ENCODE measurements at regions not wholly inside any gene's neighbourhood (a gene's known extent, or its start where the extent isn't known, plus 50 kb on each side); places are given as distances from the start of the nearest gene placed in this dataset.

DNA sequence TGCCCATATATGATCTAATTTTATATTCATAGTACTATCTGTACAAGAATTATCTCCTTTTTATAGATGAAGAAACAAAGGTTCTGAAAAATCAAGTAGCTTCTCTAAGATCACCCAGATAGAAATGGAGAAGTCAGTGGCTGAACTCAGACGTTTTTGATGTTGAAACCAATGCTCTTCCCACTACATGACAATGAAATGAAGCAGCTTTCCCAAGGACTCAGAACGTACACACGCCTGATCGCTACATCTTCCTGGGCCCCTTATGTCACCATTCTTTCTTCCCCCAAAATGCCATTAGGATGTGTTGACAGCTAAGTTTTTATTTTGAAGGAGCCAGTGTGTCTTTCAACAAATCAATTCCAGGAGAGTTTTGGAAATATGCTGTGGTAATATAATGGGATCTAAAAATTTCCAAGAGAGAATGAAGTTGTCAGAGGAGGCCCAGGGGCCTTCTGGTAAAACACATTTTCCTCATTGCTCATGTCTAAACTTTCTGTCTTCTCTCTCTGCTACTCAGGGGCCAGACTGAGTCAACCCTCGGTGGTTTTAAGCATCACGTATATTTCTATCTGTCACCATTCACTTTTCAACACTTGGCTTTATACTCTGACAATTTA, 98.1 kb upstream of the COL21A1 start:
- ATAC-seq (replicated peaks): no peak
- H3K9me3 Mint-ChIP-seq: no peaks in the 10 kb centered on the region
- H3K36me3 Mint-ChIP-seq (ENCODE audit: low read depth): no peaks in the 10 kb centered on the region

DNA sequence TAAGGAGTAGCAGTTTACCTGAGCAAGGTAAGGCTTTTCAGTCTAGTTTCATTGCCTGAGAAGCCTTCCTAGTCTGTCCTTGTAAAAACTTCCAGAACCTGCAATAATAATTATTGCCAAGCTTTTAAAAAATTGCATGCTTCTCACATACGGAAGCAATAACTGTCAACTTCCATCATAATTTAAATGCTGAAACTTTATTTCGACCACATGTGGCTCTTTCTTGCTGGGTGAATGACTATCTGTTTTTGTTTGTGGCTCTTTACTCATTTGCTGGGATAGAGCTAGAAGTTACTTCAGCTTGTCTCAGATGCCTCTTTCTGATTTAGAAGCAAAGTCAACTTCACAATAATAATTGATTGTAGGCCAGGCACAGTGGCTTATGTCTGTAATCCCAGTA, 95.9 kb upstream of the COL21A1 start:
- Mint-ChIP-seq H3K27ac (no peak overlapping the region), H3K27me3 (peaks cover 18% of the 10 kb centered on the region), H3K4me3 (no peak overlapping the region), H3K36me3 (ENCODE audit: low read depth) (no peaks in the 10 kb centered on the region), H3K4me1 (no peaks in the 10 kb centered on the region), H3K9me3 (no peaks in the 10 kb centered on the region)
- no peak for ATAC-seq (replicated peaks)

More for the DNA sequence above, 98.1 kb upstream of the COL21A1 start:
- Mint-ChIP-seq H3K27ac (no peak overlapping the region), H3K4me3 (no peak overlapping the region), H3K4me1 (no peaks in the 10 kb centered on the region), H3K27me3 (peaks cover 21% of the 10 kb centered on the region)

DNA sequence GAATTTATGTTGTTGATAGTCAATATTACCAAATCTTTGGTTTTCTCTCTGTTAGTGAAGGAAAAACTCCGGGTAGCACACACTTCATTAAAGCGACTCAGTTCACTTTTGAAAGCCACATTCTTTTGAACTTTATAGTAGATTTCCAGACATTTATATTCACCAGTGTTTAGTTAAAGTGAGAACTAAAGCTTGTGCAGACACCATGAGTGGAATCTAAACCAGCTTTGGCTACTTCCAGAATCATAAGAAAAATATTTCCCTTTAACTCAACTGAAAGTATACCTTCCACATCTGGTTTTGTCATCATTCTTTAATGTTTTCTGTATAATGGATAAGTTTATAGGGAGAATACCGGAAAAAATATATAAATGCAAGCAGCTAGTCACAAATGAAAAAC, 92.1 kb upstream of the COL21A1 start:
- H3K4me3 Mint-ChIP-seq: no peak overlapping the region
- H3K4me1 Mint-ChIP-seq: no peaks in the 10 kb centered on the region
- peaks cover 3% of the 10 kb centered on the region for H3K27me3 Mint-ChIP-seq
- no peaks in the 10 kb centered on the region for H3K36me3 Mint-ChIP-seq (ENCODE audit: low read depth)
- no peaks in the 10 kb centered on the region for H3K9me3 Mint-ChIP-seq
- H3K27ac Mint-ChIP-seq: no peak overlapping the region
- no peak for ATAC-seq (replicated peaks)

DNA sequence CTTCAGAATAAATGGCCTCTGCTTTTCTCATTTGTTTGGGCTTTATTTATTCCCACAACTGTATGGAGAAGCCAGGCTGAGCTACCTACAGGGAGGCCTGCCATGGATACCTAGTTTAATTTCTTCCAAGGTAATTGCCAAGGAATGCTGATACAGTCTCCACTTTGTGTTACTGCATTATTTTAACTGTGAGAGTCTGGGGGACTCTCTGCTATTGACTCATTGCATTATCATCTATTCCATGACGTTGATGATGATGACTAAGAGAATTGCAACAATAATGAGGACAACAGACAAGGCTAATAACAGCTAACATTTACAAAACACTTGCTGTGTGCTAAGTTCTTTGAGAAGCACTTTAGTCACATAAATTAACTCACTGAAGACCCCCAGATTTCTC, 88.3 kb upstream of the COL21A1 start:
- Mint-ChIP-seq H3K4me3 (no peak overlapping the region), H3K36me3 (ENCODE audit: low read depth) (no peaks in the 10 kb centered on the region), H3K4me1 (no peaks in the 10 kb centered on the region), H3K27ac (no peak overlapping the region), H3K27me3 (peaks cover 7% of the 10 kb centered on the region), H3K9me3 (no peaks in the 10 kb centered on the region)
- ATAC-seq (replicated peaks): no peak

DNA sequence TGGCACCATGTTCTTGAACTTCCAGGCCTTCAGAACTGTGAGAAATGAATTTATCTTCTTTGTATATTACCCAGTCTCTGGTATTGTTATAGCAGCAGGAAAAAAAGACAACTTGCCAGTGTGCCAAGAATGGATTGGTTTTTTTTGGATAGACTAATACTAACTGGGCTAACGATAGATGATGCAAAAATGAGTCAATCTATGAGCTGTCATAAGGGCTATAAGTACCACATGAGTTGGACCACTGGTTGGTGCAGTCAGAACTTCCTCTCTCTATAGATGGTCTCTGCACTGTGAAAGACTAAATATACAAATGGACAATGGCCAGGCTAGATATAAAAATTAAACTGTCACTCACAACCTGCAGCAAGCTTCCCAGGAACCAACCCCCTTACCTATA, 87.6 kb upstream of the COL21A1 start:
- ATAC-seq (replicated peaks): no peak
- no peaks in the 10 kb centered on the region for H3K4me1 Mint-ChIP-seq
- peaks cover 7% of the 10 kb centered on the region for H3K27me3 Mint-ChIP-seq
- H3K36me3 Mint-ChIP-seq (ENCODE audit: low read depth): no peaks in the 10 kb centered on the region
- no peaks in the 10 kb centered on the region for H3K9me3 Mint-ChIP-seq
- no peak overlapping the region for H3K4me3 Mint-ChIP-seq
- no peak overlapping the region for H3K27ac Mint-ChIP-seq

DNA sequence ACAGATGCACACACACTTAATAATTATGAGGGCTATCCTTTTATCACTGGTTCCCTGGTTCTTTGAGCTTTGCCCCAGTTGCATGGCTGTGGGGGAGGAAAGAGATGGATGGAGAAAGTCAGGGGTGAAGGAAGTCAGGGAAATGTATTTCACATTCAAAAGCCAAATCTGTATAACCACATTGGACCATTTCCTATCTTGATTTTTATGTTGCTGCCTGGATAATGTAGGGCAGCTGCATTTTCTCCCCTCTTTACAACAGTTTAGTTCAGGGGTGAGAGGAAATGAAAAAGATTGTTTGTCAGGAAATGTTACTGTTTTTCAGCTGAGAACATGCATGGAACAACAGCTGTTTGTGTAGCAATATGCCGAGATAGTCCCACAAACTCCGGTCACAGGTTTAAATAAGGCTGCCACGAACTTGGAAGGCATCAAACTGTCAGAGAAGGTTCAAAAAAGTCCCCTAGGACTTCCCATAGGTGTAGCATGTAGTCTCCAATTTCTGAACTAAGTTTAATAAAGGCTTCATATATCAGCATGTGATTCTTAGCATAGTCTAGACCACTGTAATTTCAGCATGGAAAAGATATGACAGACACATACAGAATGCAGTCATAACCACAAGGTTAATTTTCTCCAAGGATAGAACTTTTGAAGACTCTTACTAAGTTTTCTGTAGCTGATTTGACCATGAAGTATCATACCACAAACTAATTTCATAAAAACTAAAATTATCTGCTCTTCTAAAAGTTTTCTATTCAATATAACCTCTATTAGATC, 82.1 kb upstream of the COL21A1 start:
- Mint-ChIP-seq H3K4me1 (no peaks in the 10 kb centered on the region), H3K9me3 (no peaks in the 10 kb centered on the region), H3K27ac (no peak overlapping the region), H3K36me3 (ENCODE audit: low read depth) (no peaks in the 10 kb centered on the region), H3K27me3 (peaks cover 7% of the 10 kb centered on the region), H3K4me3 (no peak overlapping the region)
- ATAC-seq (replicated peaks): no peak

DNA sequence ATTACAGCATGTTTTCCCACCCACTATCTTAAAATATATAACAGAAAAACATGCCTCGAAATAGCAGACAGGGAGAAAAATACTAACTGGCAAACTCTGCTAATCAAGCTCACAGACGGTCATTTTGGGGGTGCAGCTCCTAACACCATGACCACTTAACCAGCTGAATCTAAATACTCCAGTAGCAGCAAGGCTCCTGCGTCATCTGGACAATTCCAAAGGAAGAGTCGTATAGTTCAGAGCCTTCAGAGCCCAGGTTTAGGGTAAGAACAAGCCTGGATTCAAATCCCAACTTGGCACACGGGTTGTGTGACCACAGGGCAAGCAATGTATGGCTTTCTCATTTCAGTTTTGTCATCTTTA, 81.3 kb upstream of the COL21A1 start:
- no peaks in the 10 kb centered on the region for H3K36me3 Mint-ChIP-seq (ENCODE audit: low read depth)
- no peak overlapping the region for H3K27ac Mint-ChIP-seq
- H3K4me1 Mint-ChIP-seq: no peaks in the 10 kb centered on the region
- H3K4me3 Mint-ChIP-seq: no peak overlapping the region
- H3K9me3 Mint-ChIP-seq: no peaks in the 10 kb centered on the region
- H3K27me3 Mint-ChIP-seq: peaks cover 5% of the 10 kb centered on the region
- no peak for ATAC-seq (replicated peaks)

DNA sequence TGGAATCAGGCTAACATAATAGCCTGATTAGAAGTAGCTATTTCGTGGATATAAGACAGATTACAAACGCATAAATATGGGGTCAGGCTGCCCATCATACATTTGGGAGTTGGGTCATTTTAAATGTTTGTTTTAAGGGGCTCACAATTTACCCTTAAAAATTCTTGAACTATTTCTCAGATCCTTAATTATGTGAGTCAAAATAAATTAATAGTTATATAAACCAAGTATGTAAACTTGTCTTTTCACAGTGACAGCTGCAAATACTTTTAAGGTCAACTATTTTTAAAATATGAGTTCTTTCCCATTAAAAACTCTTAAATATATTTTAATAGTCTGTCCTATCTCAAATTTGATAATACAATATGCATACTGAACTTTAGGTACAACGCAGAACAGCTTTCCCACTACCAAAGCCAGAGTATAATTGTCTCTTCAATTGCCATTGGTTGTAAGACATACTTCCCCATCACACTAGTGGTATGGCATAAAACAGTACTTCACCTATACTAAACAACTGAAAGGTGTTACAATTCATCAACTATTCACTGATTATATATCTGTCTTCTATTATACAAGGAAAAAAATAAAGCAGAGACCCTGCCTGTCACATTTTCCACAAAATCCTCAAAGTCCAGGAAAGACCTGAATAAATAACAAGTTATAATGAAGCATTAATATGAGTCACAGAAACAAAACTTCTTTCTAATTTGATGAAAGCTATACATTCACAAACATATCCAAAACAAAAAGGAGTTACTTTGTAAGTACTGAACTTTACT, 80.8 kb upstream of the COL21A1 start:
- Mint-ChIP-seq H3K9me3 (no peaks in the 10 kb centered on the region), H3K36me3 (ENCODE audit: low read depth) (no peaks in the 10 kb centered on the region), H3K27ac (no peak overlapping the region), H3K27me3 (peaks cover 4% of the 10 kb centered on the region), H3K4me1 (no peaks in the 10 kb centered on the region), H3K4me3 (no peak overlapping the region)
- ATAC-seq (replicated peaks): no peak

DNA sequence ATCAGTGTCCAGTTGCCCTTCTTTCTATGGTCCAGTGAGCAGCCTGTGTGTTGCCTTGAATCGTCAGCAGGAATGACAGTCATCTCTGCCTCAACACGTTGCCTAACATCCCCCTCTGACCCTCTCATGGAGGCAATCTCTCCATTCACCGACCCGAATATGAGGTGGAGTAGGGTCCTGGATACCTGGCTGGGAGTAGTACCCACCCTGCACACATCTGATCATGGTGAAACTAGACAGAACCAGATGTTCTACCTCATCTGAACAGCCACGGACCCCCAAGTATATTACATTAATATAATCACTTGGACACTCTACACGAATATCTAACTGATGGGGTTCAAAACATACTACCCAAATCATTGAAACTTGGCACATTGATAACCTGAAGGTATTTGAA, 77.0 kb upstream of the COL21A1 start:
- no peaks in the 10 kb centered on the region for H3K4me1 Mint-ChIP-seq
- H3K9me3 Mint-ChIP-seq: no peaks in the 10 kb centered on the region
- no peak overlapping the region for H3K4me3 Mint-ChIP-seq
- H3K36me3 Mint-ChIP-seq (ENCODE audit: low read depth): no peaks in the 10 kb centered on the region
- no peak overlapping the region for H3K27ac Mint-ChIP-seq
- peak; percentile 35 for ATAC-seq (replicated peaks)
- H3K27me3 Mint-ChIP-seq: no peaks in the 10 kb centered on the region

DNA sequence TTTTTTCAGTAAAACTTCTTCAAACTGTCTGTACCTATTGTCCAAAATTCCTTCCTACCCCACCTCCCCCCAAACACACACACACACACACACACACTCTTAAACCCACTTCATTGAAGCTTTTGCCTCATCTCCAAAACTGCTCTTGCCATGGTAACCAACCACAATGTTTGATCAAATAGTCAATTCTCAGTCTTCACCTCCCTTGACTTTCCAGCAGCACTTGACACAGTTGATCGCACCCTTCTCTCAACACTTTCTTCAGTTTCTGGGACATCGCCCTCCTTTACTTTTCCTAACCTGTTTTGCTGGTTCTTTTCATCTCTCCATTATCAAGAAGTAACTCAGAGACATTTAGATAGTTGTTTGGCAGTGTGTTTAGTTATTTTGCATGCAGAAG, 71.5 kb upstream of the COL21A1 start:
- H3K27ac Mint-ChIP-seq: no peak overlapping the region
- H3K9me3 Mint-ChIP-seq: no peaks in the 10 kb centered on the region
- H3K4me3 Mint-ChIP-seq: no peak overlapping the region
- H3K36me3 Mint-ChIP-seq (ENCODE audit: low read depth): no peaks in the 10 kb centered on the region
- no peaks in the 10 kb centered on the region for H3K27me3 Mint-ChIP-seq
- no peak for ATAC-seq (replicated peaks)
- H3K4me1 Mint-ChIP-seq: no peaks in the 10 kb centered on the region

DNA sequence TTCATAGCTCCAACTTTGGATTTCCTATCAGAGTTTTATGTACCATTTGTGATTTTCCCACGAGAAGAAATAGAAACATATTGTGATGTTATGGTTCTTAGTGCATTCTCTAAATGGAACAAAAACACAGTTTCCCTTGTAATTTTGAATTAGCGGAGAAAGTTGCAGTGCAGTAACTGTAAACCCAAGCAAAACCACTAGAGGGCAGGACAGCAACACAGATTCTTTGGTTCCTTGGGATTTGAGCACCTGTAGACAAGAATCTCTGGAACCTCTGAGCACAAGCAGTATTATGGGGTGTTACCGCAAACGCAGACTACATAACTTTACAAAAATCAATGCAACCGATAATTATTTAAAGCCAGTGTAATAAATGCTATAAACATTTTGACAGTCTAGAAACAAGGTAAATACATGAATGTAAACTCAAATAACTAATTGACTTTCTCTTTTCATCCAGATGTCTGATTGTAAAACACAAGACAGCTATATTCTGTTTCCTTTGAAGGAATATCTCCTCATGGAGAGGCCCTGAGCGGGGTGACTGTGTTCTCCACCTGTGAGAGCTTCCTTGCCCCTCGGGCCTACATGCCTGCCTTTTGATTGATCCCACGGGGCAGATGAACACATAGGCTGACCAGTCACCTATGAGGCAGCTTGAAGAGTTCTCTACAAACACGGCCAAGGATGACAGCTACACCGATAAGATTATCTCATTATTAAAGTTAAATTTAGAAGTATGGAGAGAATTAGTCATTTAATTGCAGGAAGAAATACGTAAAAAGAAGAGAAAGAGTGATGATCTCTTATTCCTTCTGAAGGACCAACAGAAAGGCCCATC, 67.5 kb upstream of the COL21A1 start:
- Mint-ChIP-seq H3K27me3 (peaks cover under 1% of the 10 kb centered on the region), H3K27ac (no peak overlapping the region), H3K4me1 (no peaks in the 10 kb centered on the region), H3K36me3 (ENCODE audit: low read depth) (no peaks in the 10 kb centered on the region), H3K4me3 (no peak overlapping the region), H3K9me3 (peaks cover under 1% of the 10 kb centered on the region)
- ATAC-seq (replicated peaks): no peak

DNA sequence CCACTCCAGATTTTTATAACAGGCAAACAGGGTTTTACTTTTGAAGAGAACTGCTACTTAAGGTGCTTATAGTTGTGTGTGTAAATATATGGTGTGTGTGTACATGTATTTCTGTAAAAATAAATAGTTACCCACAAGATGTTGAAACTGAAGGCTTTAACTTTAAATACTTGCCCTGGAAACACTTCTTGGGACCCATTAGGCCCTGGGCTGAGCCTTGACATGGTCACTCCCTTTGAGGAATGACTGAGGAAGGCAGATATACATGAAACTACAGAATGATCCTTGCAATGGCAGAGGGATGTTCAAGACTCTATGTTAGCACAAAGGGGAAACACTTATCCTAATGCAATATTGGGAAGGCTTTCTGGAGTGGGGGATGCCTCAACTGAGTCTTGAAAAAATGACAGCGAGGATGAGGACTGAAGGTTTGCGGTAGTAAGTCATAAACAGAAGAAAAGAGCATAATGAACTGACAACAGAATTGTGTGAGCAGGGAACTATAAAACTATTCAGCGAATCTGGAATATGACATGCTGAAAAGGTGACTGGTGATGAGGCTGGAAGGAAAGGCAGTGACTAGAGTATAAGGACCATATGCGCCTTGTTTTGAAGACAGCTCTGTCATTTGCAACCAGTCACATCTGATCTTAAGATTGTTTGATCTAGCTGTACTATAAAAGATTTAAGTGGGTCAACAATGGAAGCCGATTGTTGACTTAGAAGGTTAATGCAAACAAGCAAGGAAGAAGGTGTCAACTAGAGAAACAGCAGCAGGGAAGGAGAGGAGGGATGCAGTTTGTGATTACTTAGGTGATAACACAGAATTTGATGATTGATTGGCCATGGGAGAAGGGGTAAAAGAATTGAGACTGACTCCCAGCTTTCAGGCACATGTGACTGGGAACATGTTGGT, 64.4 kb upstream of the COL21A1 start:
- no peaks in the 10 kb centered on the region for H3K4me1 Mint-ChIP-seq
- H3K27ac Mint-ChIP-seq: no peak overlapping the region
- H3K36me3 Mint-ChIP-seq (ENCODE audit: low read depth): no peaks in the 10 kb centered on the region
- peaks cover 9% of the 10 kb centered on the region for H3K27me3 Mint-ChIP-seq
- ATAC-seq (replicated peaks): no peak
- no peak overlapping the region for H3K4me3 Mint-ChIP-seq
- H3K9me3 Mint-ChIP-seq: peaks cover 7% of the 10 kb centered on the region

DNA sequence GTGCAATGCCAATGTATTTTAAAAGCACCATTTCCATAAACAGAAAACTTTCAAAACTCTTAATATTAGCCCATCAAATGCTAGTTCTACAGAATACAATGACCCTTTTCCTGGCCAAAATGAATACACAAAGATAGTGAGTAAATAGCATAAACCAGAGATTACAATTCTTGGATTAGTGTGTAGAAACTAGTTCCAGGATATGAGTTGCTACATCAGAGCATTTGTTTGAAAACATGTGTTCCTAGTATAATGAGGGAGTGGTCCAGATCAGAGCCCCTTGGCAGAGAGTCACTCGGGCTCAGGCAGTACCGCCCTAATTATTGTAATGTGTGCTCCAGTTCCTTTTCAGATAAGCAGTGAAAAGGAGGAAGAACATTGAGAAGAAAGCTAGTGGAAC, 63.7 kb upstream of the COL21A1 start:
- Mint-ChIP-seq H3K27ac (no peak overlapping the region), H3K9me3 (peaks cover 7% of the 10 kb centered on the region), H3K36me3 (ENCODE audit: low read depth) (no peaks in the 10 kb centered on the region), H3K27me3 (peaks cover 13% of the 10 kb centered on the region), H3K4me3 (no peak overlapping the region), H3K4me1 (no peaks in the 10 kb centered on the region)
- no peak for ATAC-seq (replicated peaks)
